ENCODE measurements at regions not wholly inside any gene's neighbourhood (a gene's known extent, or its start where the extent isn't known, plus 50 kb on each side); places are given as distances from the start of the nearest gene placed in this dataset.

- TF ChIP-seq CTCF (conservative IDR thresholded peaks at IDR 0.05 in 1 of 2, IDR thresholded peaks at IDR 0.05 in 1 of 2; ENCODE audit: extremely low read depth in 1 of 2, insufficient read depth in 1 of 2, low read depth in 1 of 2, low read length in 2 of 2) (no peak), EZH2 (IDR thresholded peaks at IDR 0.05; ENCODE audit: borderline replicate concordance, low read length) (no peak)
Measured at GRCh38 chr6:166235666-166236292, 68.1 kb upstream of the TBXT start.
